GM19240 (cell line): ENCODE measurements at regions not wholly inside any gene's neighbourhood (a gene's known extent, or its start where the extent isn't known, plus 50 kb on each side); places are given as distances from the start of the nearest gene placed in this dataset.
"Not testable (repeated sequence)": the region's sequence is repeated elsewhere in the genome, so short reads cannot be mapped to it uniquely, and the experiment has no call there.

ENCODE experiments used
- DNase-seq: peaks from one replicate; pipeline ENCODE4 v3.0.0; 2011; ENCODE audit warnings: low spot score; ENCODE audit not compliant: insufficient read length

- no peak for DNase-seq
Measured at GRCh38 chr5:130580264-130580663, 584.8 kb downstream of the HINT1 start.

DNA sequence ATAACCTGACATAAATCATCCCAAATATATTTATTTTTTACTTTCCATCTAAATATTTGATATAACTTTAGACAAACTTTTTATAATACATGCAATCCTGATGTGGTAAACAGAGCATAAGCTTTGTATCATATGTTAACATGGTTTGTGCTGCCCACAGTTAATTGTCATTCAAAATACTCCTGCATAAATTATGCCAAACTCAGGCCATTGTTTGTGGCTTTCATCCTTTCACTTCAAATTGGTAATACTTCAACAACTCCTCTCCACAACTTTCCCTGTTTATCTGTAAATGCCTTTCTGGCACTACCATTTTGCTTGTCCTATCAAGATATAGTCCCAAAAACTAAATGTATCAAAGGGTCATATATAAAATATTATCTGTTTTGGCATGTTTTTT, 586.7 kb downstream of the HINT1 start:
- no peak for DNase-seq

- DNase-seq = no peak
Measured at GRCh38 chr5:130571076-130571475, 594.0 kb downstream of the HINT1 start.

DNA sequence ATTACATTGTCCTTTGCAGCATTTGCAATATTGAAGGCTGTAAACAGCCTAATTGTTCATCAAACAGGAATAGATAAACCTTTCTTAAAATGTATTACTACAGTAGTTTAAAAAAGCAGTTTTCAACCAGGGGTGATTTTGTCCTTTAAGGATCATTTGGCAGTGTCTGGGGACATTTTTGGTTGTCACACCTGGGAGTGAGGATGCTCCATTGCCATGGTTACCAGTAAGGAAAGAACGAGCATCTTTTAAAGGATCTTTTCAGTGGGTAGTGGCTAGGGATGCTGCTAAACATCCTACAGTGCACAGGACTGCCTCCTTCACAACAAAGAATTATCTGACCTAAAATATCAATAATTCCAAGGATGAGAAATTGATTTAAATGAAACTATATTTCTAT, 596.3 kb downstream of the HINT1 start:
- DNase-seq = no peak

- no peak for DNase-seq
Measured at GRCh38 chr5:130555429-130555828, 609.6 kb downstream of the HINT1 start.

DNA sequence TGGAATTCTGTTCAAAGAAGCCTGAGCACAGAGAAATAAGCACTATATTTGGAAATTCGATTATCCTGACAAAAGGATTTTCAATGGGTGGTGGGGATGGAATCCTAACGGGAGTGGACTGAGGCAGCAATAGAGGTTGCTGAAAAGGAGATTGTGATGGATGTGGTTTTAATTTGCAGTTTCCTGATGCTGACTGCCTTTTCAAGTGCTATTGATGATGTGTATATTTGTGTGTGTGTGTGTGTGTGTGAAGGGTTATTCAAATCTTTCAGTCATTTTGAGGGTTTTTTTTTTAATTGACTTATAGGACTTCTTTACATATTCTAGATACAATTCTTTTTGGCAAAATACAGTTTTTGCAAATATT, 614.5 kb downstream of the HINT1 start:
- no peak for DNase-seq

DNA sequence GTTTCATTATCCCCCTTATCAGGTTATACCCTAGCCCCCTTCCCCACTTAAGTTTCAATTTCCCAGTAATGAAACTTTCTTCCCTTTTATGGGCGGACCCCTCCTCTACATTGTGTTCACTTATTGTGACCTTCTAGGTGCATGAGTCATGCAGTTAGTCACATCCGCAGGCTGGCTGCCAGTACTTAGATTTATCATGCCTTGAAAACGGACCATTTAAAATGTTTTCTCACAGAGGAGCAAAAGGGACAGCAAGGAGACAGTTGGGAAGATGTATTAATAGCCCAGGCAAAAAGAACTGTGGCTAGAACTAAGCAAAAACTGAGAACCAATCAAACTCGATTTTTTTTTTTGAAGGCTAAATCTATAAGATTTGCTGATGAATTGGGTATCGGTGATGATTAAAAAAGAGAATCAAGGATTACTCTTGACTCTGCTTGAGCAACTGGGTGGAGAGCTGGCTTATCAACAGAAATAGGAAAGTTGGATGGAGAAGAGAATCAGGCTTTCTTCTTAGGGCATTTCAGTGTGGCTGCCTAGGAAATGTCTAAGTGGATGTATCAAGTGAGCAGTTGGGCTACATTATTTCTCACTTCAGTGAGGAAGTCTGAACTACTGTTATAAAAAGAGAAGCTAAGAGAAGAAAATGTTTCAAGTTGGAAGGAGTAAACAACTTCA, 615.0 kb downstream of the HINT1 start:
- DNase-seq = no peak

- DNase-seq = no peak
Measured at GRCh38 chr5:130546211-130546610, 618.8 kb downstream of the HINT1 start.

DNA sequence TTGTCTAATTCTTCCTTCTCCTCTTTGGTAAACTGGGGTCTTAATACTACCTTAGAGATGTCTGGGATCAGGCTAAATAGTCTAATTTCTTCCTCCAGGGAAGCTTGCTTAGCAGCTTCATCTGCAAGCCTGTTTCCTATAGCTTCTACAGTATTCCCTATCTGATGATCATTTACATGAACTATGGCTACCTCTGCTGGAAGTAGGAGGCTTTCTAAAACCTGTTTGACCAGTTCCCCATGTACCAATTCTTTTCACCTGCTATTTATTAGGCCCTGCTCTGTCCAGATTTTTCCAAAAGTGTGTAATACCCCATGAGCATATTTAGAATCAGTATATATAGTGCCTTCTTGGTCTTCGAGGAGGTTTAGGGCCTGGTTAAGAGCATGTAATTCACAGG, 619.8 kb downstream of the HINT1 start:
- DNase-seq = no peak

DNA sequence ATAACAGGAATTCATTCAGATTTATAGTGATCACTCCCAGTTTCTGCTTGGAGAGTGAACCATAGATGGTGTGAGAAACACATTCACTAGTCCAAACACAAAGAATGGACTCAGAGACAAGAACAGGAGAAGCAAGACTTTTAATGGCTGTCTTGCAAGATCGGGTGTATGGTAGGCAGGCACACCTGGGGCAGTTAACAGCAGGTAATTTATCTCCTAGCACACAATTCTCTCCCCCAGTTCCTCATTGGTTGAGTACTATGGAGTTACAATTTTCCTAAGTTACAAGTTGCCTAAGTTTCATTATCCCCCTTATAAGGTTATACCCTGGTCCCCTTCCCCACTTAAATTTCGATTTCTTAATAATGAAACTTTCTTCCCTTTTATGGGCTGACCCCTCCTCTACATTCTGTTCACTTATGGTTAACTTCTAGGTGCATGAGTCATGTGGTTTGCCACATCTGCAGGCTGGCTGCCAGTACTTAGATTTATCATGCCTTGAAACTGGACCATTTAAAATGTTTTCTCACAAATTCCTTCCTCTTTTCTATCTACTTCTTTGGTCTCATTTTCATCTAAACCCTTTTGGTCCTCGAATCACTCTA, 623.3 kb downstream of the HINT1 start:
- no peak for DNase-seq

- DNase-seq = no peak
Measured at GRCh38 chr5:130536691-130537090, 628.4 kb downstream of the HINT1 start.

GRCh38 chr5:130532786-130533185, 628.5 kb downstream of the CHSY3 start:
- no peak for DNase-seq

GRCh38 chr5:130529511-130530485, 625.5 kb downstream of the CHSY3 start:
- no peak for DNase-seq

DNA sequence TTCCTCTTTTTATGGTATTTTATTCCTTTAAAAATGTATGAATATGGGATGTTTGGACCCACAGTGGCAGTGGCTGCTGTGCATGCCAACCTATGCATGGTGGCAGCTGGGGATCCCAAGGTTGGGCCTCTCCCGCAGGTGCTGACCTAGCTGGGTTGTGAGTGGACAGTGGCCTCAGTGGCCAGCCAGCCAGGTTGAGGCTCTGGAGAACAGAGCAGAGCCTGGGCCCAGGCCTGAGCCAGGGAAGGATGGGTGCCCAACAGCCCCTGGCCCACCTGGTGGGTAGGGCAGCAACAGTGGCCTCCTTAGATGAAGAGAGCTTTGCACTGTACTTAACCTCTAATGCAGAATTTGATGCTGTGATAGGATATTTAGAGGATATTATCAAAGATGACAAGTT, 624.8 kb downstream of the CHSY3 start:
- DNase-seq = no peak

DNA sequence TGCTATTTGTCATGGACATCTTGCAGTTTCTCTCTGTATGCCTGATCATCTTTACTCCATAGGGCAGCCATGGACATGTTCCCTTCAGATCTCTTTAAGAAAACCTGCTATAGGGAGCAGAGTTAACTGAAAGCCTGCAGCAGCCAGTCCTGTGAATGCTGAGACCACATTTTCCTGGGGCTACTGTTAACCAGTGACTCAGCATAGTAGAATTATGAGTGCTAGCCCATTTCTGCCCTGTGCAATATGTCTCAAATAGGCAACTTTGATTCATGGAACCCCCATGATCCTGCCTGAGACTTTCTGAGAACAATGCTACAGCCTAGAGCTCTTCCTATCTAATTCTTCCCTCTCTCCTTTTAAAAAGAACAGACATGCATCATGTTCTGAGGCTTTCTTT, 624.2 kb downstream of the CHSY3 start:
- DNase-seq = no peak

- no peak for DNase-seq
Measured at GRCh38 chr5:130526708-130527107, 622.4 kb downstream of the CHSY3 start.

- DNase-seq = no peak
Measured at GRCh38 chr5:130520211-130520610, 615.9 kb downstream of the CHSY3 start.

DNA sequence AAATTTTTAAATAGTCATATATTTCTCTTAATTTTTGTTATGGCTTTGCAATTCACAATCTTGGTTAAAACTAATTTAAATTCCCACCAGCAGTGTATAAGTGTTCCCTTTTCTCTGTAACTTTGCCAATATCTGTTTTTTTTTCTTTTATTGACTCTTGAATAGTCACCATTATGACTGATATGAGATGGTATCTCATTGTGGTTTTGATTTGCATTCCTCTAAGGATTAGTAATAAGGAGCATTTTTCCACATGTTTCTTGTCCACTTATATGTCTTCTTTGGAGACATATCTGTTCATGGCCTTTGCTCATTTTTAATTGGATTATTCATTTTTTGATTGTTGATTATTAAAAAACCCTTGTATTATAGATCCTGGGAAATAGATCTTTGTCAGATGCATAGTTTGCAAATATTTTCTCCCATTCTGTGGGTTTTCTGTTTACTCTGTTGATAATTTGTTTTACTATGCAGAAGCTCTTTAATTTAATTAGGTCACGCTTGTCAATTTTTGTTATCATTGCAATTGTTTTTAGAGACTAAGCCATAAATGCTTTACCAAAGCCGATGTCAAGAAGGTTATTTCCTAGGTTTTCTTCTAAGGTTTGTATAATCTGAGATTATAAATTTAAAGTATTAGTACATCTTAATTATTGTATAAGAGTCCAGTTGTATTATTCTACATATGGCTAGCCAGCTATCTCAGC, 610.9 kb downstream of the CHSY3 start:
- no peak for DNase-seq

DNA sequence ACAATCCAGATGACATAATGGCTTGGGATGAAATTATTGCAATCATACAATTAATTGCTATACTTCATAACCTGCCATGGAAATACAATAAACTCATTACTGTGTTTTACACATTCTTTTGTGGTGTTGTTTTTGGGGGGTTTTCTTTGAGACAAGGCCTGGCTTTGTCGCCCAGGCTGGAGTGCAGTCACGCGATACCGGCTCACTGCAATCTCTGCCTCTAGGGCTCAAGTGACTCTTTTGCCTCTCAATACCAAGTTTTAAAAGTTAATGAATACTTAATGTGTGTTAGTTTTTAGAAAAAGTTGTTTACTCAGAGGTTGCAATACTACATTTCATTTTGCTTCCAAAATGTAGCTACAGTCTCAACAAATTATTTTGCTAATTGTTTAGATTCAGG, 598.4 kb downstream of the CHSY3 start:
- DNase-seq = no peak

- no peak for DNase-seq
Measured at GRCh38 chr5:130501151-130501865, 597.0 kb downstream of the CHSY3 start.

GRCh38 chr5:130500495-130500894, 596.2 kb downstream of the CHSY3 start:
- not testable (repeated sequence) for DNase-seq
